PFSK-1 (cell line): ENCODE measurements at regions not wholly inside any gene's neighbourhood (a gene's known extent, or its start where the extent isn't known, plus 50 kb on each side); places are given as distances from the start of the nearest gene placed in this dataset.

Experiments
- POLR2AphosphoS5 ChIP-seq: IDR thresholded peaks from 2 replicates; pipeline ENCODE4 v1.6.1; 2012; ENCODE audit warnings: low read depth, mild to moderate bottlenecking, control low read depth, low read length, moderate library complexity
- REST ChIP-seq, 2 experiments: IDR thresholded peaks; 2 replicates each; pipeline versions ENCODE4 v1.6.1 to v1.8.0; 2011 to 2012; ENCODE audit warnings: low read depth in 2 of 2, low read length in 2 of 2, control low read depth in 1 of 2, inconsistent platforms in 1 of 2, mild to moderate bottlenecking in 1 of 2, moderate library complexity in 1 of 2; ENCODE audit not compliant: insufficient read depth in 1 of 2
- SIN3A ChIP-seq: IDR thresholded peaks from 2 replicates; pipeline ENCODE4 v1.6.1; 2012; ENCODE audit warnings: mild to moderate bottlenecking, low read length, moderate library complexity, borderline replicate concordance; ENCODE audit not compliant: insufficient read depth

DNA sequence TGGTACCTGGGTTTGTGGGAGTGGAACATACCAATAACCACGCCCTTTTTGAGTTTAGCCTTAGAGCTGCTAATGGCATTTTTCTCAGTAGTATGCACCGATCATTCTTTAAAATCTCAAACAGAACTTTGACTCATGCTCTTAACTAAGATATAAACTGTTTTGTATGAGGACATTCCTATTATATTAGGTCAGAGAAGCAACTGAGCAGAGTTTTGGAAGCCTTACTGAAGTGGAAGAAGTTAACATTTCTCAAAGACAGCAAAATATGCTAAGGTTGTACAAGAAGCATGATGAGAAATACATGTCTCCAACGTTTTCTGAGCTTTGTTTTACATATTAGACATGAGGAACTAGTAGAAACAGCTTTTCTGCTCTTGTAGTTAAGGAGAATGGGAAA, 819.2 kb downstream of the FSCB start:
- TF ChIP-seq SIN3A (no peak), REST (IDR thresholded peaks at IDR 0.05; ENCODE audit: insufficient read depth in 1 of 2, low read depth in 2 of 2, low read length in 2 of 2) (no peak), POLR2AphosphoS5 (no peak)
